ENCODE measurements at regions not wholly inside any gene's neighbourhood (a gene's known extent, or its start where the extent isn't known, plus 50 kb on each side); places are given as distances from the start of the nearest gene placed in this dataset.

DNA sequence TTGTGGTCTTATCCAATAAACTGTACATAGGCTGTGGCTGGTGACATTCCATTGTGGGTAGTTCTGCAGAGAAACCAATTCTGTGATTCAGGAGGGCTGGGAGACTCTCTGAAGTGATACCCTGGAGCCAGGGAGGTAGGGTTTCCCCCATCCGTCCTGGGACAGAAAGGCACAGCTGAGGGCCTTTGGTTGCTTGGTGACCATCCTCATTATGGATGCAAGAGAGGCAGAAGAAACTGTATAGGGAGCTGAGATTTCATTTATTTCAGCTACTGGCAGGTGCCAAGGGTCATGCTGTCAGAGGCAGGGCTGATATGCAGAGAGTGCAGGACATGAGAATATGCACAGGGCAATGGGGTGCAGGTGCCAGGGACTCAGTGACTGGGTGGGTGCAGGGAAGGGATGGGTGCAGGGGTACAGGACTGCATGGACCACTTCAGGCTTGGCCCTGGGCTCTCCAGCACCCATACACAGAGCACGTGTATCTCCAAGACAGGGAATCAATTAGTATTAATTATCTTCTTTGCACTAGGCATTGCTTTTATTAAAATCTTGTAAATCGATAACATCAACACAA, 236.5 kb downstream of the ICE1 start:
- TF ChIP-seq ZNF341 (tag by site-specific recombination; IDR thresholded peaks at IDR 0.05; ENCODE audit: low read depth) (no peak), SALL2 (tag by site-specific recombination; IDR thresholded peaks at IDR 0.05; ENCODE audit: borderline replicate concordance) (no peak), KLF9 (tag by site-specific recombination; IDR thresholded peaks at IDR 0.05; ENCODE audit: low read depth) (no peak), ZNF596 (tag by site-specific recombination; IDR thresholded peaks at IDR 0.05) (no peak), ZNF354C (tag by site-specific recombination; IDR thresholded peaks at IDR 0.05; ENCODE audit: borderline replicate concordance, low read depth) (no peak), ZNF292 (tag by site-specific recombination; IDR thresholded peaks at IDR 0.05; ENCODE audit: borderline replicate concordance, low read depth) (no peak), ZNF658 (tag by site-specific recombination; IDR thresholded peaks at IDR 0.05) (no peak), MYNN (tag by site-specific recombination; IDR thresholded peaks at IDR 0.05; ENCODE audit: borderline replicate concordance) (no peak), ZFP69B (tag by site-specific recombination; IDR thresholded peaks at IDR 0.05) (no peak), ZNF473 (tag by site-specific recombination; IDR thresholded peaks at IDR 0.05) (no peak), ZNF174 (tag by site-specific recombination; IDR thresholded peaks at IDR 0.05) (no peak)
- TF ChIP-seq, protein P1, sequence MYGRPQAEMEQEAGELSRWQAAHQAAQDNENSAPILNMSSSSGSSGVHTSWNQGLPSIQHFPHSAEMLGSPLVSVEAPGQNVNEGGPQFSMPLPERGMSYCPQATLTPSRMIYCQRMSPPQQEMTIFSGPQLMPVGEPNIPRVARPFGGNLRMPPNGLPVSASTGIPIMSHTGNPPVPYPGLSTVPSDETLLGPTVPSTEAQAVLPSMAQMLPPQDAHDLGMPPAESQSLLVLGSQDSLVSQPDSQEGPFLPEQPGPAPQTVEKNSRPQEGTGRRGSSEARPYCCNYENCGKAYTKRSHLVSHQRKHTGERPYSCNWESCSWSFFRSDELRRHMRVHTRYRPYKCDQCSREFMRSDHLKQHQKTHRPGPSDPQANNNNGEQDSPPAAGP (tag by site-specific recombination; IDR thresholded peaks at IDR 0.05), result no peak
- TF ChIP-seq, protein P2, sequence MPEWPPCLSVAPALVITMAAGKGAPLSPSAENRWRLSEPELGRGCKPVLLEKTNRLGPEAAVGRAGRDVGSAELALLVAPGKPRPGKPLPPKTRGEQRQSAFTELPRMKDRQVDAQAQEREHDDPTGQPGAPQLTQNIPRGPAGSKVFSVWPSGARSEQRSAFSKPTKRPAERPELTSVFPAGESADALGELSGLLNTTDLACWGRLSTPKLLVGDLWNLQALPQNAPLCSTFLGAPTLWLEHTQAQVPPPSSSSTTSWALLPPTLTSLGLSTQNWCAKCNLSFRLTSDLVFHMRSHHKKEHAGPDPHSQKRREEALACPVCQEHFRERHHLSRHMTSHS (tag by site-specific recombination; IDR thresholded peaks at IDR 0.05), result no peak
- TF ChIP-seq, protein P3, sequence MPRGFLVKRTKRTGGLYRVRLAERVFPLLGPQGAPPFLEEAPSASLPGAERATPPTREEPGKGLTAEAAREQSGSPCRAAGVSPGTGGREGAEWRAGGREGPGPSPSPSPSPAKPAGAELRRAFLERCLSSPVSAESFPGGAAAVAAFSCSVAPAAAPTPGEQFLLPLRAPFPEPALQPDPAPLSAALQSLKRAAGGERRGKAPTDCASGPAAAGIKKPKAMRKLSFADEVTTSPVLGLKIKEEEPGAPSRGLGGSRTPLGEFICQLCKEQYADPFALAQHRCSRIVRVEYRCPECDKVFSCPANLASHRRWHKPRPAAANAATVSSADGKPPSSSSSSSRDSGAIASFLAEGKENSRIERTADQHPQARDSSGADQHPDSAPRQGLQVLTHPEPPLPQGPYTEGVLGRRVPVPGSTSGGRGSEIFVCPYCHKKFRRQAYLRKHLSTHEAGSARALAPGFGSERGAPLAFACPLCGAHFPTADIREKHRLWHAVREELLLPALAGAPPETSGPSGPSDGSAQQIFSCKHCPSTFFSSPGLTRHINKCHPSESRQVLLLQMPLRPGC (tag by site-specific recombination; IDR thresholded peaks at IDR 0.05), result no peak
- Histone ChIP-seq H3K4me3 (ENCODE audit: low read depth, low read length) (no peak overlapping the region), H3K36me3 (ENCODE audit: control insufficient read depth in 2 of 2, insufficient read depth in 1 of 2, low read length in 2 of 2) (no peaks in the 10 kb centered on the region), H3K27ac (ENCODE audit: extremely low read depth, low read depth, low read length) (no peak overlapping the region), H3K9me3 (ENCODE audit: control insufficient read depth, insufficient read depth, low read depth, low read length) (no peaks in the 10 kb centered on the region), H3K4me1 (ENCODE audit: control insufficient read depth, insufficient read depth, low read length) (no peaks in the 10 kb centered on the region)
- ChIA-PET POLR2A (no interaction called here), CTCF (no interaction called here)

DNA sequence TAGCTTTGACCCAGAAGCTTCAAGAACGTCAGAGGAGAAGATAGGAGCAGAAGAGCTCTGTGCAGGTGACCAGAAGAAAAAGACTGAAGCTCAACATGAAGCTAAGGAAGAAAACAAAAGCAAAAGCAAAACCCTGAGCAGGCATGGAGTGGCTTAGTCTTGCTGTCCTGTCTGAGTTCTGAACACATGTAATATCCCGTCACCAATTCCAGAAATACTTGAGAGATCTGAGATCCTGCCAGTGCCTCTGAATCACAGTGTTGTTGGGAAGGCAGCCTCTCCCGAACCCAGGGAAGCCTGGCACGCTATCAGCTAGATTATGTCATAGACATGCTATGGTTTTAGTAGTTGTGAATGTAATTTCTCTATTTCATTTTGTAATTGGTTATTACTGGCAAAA, 235.7 kb downstream of the ICE1 start:
- no peak for TF ChIP-seq ZNF146 (tag by site-specific recombination; IDR thresholded peaks at IDR 0.05)
- TF ChIP-seq ZNF138 (tag by site-specific recombination; IDR thresholded peaks at IDR 0.05; ENCODE audit: borderline replicate concordance), result no peak
- TF ChIP-seq, protein P4, sequence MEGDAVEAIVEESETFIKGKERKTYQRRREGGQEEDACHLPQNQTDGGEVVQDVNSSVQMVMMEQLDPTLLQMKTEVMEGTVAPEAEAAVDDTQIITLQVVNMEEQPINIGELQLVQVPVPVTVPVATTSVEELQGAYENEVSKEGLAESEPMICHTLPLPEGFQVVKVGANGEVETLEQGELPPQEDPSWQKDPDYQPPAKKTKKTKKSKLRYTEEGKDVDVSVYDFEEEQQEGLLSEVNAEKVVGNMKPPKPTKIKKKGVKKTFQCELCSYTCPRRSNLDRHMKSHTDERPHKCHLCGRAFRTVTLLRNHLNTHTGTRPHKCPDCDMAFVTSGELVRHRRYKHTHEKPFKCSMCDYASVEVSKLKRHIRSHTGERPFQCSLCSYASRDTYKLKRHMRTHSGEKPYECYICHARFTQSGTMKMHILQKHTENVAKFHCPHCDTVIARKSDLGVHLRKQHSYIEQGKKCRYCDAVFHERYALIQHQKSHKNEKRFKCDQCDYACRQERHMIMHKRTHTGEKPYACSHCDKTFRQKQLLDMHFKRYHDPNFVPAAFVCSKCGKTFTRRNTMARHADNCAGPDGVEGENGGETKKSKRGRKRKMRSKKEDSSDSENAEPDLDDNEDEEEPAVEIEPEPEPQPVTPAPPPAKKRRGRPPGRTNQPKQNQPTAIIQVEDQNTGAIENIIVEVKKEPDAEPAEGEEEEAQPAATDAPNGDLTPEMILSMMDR (tag by site-specific recombination; IDR thresholded peaks at IDR 0.05), result no peak
- TF ChIP-seq ZNF654 (tag by site-specific recombination; IDR thresholded peaks at IDR 0.05; ENCODE audit: low read depth), result no peak
- TF ChIP-seq ZNF747 (tag by site-specific recombination; IDR thresholded peaks at IDR 0.05), result no peak
- TF ChIP-seq ZNF184 (tag by site-specific recombination; IDR thresholded peaks at IDR 0.05), result no peak
- TF ChIP-seq ZNF791 (tag by site-specific recombination; IDR thresholded peaks at IDR 0.05), result no peak
- TF ChIP-seq, protein P5, sequence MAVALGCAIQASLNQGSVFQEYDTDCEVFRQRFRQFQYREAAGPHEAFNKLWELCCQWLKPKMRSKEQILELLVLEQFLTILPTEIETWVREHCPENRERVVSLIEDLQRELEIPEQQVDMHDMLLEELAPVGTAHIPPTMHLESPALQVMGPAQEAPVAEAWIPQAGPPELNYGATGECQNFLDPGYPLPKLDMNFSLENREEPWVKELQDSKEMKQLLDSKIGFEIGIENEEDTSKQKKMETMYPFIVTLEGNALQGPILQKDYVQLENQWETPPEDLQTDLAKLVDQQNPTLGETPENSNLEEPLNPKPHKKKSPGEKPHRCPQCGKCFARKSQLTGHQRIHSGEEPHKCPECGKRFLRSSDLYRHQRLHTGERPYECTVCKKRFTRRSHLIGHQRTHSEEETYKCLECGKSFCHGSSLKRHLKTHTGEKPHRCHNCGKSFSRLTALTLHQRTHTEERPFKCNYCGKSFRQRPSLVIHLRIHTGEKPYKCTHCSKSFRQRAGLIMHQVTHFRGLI (tag by site-specific recombination; IDR thresholded peaks at IDR 0.05), result no peak
- no peak for TF ChIP-seq SP7 (tag by site-specific recombination; IDR thresholded peaks at IDR 0.05)
- TF ChIP-seq ZNF2 (tag by site-specific recombination; IDR thresholded peaks at IDR 0.05), result no peak
- no peaks in the 10 kb centered on the region for H3K36me3 ChIP-seq (ENCODE audit: control insufficient read depth in 2 of 2, insufficient read depth in 1 of 2, low read length in 2 of 2)
- H3K4me3 ChIP-seq (ENCODE audit: low read depth, low read length), result no peak overlapping the region
- CTCF ChIA-PET, result interaction anchor here (0.6 kb wide), 1 partner anchor 495 kb away, joined by 4 read pairs; no protein-coding TSS in a partner anchor
- no peaks in the 10 kb centered on the region for H3K9me3 ChIP-seq (ENCODE audit: control insufficient read depth, insufficient read depth, low read depth, low read length)
- POLR2A ChIA-PET, result interaction anchor here (0.5 kb wide), 1 partner anchor 8 kb away, joined by 3 read pairs; no protein-coding TSS in a partner anchor
- H3K4me1 ChIP-seq (ENCODE audit: control insufficient read depth, insufficient read depth, low read length), result no peaks in the 10 kb centered on the region
- no peak overlapping the region for H3K27ac ChIP-seq (ENCODE audit: extremely low read depth, low read depth, low read length)
